ENCODE measurements at regions not wholly inside any gene's neighbourhood (a gene's known extent, or its start where the extent isn't known, plus 50 kb on each side); places are given as distances from the start of the nearest gene placed in this dataset.
"Not testable (repeated sequence)": the region's sequence is repeated elsewhere in the genome, so short reads cannot be mapped to it uniquely, and the experiment has no call there.

DNA sequence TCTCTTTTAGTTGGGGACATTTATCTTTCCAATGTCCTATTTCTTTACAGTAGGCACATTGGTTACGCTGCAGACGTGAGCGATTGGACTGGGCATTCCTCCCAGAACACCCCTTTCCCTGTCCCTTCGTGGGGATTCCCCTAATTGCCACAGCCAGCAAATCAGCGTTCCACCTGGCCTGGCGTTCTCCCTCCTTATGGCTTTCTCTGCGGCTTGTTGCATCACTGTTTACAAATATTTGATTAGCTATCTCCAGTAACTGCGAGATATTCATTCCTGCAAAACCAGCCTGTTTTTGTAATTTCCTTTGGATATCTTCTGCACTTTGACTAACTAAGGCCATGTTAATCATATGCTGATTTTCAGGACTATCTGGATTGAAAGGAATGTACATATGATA lies 202.5 kb upstream of the KLF8 start:
- TF ChIP-seq, protein P1, sequence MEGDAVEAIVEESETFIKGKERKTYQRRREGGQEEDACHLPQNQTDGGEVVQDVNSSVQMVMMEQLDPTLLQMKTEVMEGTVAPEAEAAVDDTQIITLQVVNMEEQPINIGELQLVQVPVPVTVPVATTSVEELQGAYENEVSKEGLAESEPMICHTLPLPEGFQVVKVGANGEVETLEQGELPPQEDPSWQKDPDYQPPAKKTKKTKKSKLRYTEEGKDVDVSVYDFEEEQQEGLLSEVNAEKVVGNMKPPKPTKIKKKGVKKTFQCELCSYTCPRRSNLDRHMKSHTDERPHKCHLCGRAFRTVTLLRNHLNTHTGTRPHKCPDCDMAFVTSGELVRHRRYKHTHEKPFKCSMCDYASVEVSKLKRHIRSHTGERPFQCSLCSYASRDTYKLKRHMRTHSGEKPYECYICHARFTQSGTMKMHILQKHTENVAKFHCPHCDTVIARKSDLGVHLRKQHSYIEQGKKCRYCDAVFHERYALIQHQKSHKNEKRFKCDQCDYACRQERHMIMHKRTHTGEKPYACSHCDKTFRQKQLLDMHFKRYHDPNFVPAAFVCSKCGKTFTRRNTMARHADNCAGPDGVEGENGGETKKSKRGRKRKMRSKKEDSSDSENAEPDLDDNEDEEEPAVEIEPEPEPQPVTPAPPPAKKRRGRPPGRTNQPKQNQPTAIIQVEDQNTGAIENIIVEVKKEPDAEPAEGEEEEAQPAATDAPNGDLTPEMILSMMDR (IDR thresholded peaks at IDR 0.05; ENCODE audit: low read depth, low read length, missing control alignments): no peak
- no peak overlapping the region for H3K4me3 ChIP-seq (ENCODE audit: low read depth, low read length)
- DNase-seq (ENCODE audit: low read depth): no peak

GRCh38 chrX:56031409-56031808 lies 200.7 kb upstream of the KLF8 start:
- DNase-seq (ENCODE audit: low read depth): no peak
- H3K4me3 ChIP-seq (ENCODE audit: low read depth, low read length): no peak overlapping the region
- TF ChIP-seq, protein P1 (IDR thresholded peaks at IDR 0.05; ENCODE audit: low read depth, low read length, missing control alignments): no peak

DNA sequence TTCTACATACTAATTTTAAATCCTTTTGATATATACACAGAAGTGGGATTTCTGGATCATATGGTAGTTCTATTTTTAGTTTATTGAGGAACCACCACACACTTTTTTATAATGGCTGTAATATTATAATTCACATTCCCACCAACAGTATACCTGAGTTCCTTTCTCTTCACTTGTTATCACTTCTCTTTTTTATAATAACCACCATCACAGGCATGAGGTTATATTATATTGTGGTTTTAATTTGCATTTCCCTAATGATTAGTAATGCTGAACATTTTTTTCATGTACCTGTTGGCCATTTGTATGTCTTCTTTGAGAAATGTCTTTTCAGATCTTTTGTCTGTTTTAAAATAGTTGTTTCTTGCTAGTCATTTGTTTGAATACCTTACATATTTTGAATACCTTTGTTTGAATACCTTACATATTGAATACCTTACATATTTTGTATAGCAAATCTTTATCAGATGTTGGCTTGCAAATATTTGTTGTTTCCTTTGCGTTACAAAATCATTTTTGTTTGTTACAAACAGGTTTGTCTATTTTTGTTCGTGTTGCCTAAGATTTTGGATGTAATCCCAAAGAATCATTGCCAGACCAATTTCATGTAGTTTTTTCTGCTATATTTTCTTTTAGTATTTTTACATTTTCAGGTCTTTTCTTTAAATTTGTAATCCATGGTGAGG lies 198.5 kb upstream of the KLF8 start:
- DNase-seq (ENCODE audit: low read depth): no peak
- H3K4me3 ChIP-seq (ENCODE audit: low read depth, low read length): no peak overlapping the region
- TF ChIP-seq, protein P1 (IDR thresholded peaks at IDR 0.05; ENCODE audit: low read depth, low read length, missing control alignments): no peak

GRCh38 chrX:56052673-56053330 lies 179.4 kb upstream of the KLF8 start:
- not testable (repeated sequence) for DNase-seq (ENCODE audit: low read depth); H3K4me3 ChIP-seq (ENCODE audit: low read depth, low read length)

DNA sequence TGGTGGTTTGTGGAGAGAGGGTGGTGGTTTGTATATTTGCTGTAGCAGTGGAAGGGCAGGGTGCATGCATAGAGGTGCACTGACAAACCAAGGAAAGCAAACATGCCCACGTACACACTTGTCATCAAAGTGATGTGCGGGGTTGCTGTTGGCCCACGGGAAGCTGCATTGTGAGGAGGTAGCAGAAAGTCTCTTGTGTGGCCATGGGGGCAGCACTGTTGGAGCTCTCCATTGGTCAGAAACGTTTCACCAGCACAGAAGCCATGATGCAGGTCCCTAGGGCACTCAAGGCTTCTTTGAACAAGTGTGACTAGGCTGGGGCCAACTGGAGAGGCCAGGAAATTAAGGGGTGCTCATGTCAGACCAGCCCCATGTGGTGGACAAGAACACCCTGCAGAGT lies 174.8 kb upstream of the KLF8 start:
- DNase-seq (ENCODE audit: low read depth): no peak

GRCh38 chrX:56066016-56066415 lies 166.1 kb upstream of the KLF8 start:
- TF ChIP-seq, protein P1 (IDR thresholded peaks at IDR 0.05; ENCODE audit: low read depth, low read length, missing control alignments): no peak
- no peak for DNase-seq (ENCODE audit: low read depth)
- no peak overlapping the region for H3K4me3 ChIP-seq (ENCODE audit: low read depth, low read length)

More for the DNA sequence above, 174.8 kb upstream of the KLF8 start:
- TF ChIP-seq, protein P1 (IDR thresholded peaks at IDR 0.05; ENCODE audit: low read depth, low read length, missing control alignments): no peak
- no peak overlapping the region for H3K4me3 ChIP-seq (ENCODE audit: low read depth, low read length)

GRCh38 chrX:56068274-56068758 lies 163.8 kb upstream of the KLF8 start:
- TF ChIP-seq, protein P1 (IDR thresholded peaks at IDR 0.05; ENCODE audit: low read depth, low read length, missing control alignments): no peak
- H3K4me3 ChIP-seq (ENCODE audit: low read depth, low read length): no peak overlapping the region
- no peak for DNase-seq (ENCODE audit: low read depth)

Data from GM12864 (cell line).